ENCODE measurements at regions not wholly inside any gene's neighbourhood (a gene's known extent, or its start where the extent isn't known, plus 50 kb on each side); places are given as distances from the start of the nearest gene placed in this dataset.
A peak's percentile ranks its signal among the peaks of the same experiment; 100 is the strongest.

DNA sequence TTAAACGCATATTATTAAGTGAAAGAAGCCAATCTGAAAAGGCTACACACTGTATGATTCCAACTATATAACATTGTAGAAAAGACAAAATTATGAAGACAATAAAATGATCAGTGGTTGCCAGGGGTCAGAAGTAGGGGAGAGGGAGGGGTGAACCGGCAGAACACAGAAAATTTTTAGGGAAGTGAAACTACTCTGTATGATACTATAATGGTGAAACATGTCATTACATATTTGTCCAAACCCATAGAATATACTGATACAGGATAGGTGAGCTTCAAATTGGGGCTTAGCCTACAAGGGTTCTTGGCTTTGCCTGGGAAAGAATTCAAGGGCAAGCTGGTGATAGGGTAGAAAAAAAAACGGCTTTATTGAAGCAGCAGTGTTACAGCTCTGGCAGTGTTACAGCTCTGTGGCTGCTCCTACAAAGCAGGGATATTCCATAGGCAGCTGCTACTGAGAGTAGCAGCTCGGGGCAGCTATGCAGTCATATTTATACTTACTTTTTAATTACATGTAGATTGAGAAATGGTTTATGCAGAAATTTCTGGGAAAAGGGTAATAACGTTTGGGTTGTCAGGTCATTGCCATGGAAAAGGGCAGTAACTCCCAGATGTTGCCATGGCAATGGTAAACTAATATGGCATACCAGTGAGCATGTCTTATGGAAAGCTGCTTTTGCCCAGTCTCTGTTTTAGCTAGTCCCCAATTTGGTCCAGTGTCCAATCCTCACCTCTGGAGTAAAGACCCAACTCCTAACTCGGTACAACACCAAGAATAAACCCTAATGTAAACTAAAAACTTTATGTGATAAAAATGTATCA lies 125.1 kb upstream of the SLC25A36 start:
- DNase-seq (ENCODE audit: low spot score), result no peak

DNA sequence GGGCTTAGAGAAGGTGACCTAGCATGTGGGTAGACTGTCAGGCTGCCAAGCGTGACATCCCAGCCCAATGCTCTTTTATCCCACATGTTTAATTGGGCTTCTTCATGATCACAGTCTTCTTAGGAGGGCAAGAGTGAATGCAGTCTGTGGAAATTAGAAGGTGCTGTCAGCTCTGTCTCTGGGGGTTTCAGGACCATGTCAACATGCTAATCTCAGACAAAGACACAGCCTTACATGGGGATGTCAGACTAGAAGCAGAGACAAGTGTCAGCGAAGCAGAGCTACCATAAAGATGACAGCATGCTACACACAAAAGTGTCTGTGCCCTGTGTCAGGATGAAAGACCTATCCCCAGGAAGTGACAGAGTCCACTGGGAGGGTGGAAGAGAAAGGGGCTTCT lies 120.1 kb upstream of the SLC25A36 start:
- no peak for DNase-seq (ENCODE audit: low spot score)

DNA sequence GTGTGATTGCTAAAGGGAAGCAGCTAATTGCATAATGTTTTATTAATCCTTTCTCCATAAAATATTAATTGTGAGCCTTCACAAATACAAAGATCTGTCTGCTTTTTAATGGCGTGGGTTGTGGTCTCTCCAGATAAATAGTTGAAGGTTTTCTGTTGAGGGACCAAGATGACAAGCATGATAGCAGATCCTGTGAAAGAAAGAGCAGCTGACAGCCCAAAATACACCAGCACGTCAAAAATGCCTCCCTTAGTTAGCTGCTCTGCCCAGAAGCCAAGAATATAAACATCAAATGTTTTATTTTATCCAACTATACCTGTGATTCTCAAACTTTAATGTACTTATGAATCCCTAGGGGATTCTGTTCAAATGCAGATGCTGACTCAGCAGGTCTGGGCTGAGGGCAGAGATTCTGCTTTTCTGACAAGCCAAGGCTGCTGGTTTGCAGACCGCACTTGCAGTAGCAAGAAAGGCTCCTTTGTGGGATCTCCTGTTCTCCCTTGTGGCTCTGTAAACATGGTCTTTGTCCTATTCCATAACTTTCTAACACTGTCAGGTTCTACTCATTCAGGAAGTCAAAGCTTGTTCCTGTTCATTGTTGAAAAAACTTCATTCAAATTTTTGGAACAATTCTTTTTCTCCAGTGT lies 119.1 kb upstream of the SLC25A36 start:
- DNase-seq (ENCODE audit: low spot score), result no peak

DNA sequence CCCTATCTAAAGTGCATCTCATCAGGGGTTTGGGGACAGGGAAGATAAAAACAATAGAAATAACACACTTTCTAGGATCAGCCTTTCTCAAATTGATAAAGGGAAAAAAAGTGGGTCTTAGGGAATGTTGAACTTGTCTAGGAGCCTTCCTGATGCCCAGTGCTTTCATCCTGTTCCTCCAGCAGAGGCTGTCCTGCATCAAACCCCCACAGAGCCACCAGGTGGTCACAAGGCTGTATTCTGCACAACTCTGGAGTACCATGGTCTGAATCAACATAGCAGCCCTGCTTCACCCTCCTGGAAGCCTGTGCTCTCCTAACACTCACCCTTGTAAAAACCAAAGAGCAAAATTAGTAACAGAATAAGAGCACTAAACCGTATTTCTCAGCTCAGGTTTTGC lies 118.5 kb upstream of the SLC25A36 start:
- DNase-seq (ENCODE audit: low spot score), result no peak

DNA sequence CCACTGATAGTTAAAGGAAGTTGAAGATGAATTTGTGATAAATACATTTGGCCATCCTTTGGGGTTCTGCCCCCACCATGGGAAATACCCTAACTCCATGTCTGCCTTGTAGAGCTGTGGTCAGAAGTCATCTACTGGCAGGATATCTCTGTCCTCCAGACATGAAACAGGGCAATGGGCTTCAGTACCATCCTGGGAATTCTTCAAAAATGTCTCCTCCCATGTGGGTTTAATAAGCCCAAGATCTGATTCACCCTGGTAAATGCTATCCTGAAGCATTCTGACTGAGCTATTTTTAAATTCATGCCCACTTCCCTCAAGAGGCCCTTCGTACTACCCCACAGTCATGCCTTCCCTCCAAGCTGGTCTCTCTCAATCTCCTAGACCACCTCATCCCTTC lies 113.7 kb upstream of the SLC25A36 start:
- DNase-seq (ENCODE audit: low spot score), result no peak

DNA sequence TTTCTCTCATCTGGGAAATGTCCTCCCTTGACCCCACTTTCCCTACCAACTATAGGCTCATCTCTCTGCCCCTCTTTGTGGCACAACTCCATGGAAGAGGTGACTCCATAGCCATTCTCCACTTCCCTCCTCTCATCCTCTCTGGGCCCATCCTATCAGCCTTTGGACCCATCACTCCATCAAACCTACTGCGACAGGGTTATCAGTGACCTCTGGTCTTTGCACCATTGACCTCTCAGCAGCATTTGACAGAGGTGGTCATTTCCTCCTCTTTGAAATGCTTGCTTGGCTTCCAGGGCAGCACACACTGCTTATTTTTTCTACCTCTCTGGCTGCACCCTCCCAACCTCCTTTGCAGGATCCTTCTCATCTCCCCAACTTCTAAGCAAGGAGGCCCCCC lies 113.1 kb upstream of the SLC25A36 start:
- no peak for DNase-seq (ENCODE audit: low spot score)

DNA sequence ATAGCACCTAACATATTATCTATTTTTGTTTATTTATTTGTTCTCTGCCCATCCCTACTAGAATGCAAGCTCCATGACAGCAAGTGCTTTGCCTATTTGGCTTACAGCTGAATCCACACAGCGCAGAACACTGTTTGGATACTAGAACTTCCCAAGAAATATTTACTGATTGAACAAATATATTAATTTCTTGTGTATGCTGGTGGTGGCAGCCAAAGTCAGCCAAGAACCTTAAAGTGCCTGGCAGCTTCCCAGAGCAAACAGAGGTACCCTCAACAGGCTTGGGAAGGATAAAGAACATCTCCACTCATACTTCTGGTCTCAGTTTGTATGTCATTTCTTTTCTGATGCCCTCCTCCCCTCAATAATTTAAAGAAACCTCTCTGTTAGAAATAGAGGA lies 111.8 kb upstream of the SLC25A36 start:
- no peak for DNase-seq (ENCODE audit: low spot score)

DNA sequence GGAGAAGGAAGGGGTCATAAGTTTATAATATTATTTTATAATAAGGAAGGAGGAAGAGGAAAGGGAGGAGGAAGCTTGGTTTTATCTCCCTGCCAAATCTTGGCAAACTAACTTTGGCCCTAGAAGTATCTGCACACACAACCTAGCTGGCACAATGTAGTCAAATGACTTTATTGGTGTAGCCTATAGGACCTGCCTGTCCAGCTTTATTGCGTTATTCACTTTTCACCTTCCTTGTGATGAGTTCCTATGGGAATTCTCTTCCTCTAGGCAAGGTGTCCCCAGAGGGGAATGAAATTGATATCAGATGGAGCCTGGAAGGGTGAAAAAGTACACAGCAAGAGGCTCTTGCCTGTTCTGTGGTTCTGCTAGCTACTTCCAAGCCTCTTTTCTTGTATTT lies 111.2 kb upstream of the SLC25A36 start:
- no peak for DNase-seq (ENCODE audit: low spot score)

DNA sequence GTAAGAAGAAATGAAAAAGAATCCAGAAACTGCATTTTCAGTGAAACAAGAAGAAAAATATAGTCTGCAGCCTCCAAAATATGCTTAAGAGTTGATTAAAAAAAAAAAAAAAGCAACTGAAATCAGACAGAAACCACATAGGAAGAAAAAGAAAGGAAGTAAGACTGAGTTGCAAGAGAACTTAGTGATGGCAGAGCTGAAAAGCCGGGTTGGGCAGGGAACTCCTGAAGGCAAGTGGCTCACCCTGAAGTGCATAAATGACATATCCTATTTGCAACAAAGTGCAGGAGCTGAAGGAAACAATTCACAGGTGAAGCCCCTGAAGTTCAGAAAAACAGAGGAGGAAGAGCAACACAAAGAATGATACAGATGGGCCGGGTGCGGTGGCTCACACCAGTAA lies 108.8 kb upstream of the SLC25A36 start:
- no peak for DNase-seq (ENCODE audit: low spot score)

DNA sequence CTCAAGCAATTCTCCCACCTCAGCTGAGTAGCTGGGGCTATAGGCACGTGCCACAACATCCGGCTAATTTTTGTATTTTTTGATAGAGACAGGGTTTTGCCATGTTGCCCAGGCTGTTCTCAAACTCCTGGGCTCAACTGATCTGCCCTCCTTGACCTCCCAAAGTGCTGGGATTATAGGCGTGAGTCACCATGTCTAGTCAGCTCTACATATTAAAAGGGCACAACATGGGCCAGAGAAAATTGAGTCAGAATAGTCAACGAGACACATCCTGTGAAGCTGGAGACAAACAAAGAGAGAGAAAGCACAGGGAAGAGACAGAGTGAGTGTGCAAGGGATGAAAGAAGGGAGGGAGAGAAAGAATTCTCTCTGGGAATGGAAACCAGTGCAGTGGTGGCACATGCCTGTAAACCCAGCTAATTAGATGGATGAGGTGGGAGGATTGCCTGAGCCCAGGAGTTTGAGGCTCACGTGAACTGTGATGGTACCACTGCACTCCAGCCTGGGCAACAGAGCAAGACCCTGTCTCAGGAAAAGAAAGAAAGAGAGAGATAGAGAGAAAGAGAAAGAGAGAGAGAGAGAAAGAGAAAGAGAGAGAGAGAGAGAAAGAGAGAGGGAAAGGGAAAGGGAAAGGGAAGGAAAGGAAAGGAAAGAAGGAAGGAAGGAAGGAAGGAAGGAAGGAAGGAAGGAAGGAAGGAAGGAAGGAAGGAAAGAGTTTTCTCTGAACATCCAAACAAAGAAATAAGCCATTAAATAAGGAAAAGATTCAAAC lies 107.2 kb upstream of the SLC25A36 start:
- DNase-seq (ENCODE audit: low spot score), result no peak

DNA sequence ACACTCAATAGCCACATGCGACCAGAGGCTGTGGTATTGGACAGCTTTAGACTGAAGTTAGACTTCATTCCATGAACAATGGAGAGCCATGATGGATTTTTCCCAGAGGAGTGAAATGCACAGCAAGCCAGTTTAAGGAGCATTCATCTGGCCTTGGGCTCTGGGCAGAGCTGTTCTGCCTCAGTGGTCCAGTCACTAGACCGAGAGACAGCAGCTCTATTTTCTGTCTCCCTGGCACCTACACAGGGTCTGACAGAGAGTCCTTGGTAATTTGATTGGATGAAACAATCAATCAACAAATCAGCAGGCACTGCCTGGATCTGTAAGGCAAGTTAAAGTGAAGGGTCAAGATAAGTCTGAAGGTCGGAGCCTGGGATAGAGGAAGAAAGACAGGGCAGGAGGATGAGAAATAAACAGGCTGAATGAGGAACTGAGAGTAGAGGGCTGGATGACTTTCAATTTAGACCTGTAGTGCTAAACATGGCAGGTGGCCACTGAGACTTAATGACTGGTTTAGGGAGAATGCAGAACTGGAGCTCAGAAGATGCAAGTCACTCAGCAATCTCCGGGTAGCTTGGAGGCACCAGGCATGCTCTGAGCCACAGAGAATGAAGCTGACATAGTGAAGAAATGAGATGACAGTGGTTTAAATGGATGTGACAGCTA lies 98.5 kb upstream of the SLC25A36 start:
- DNase-seq (ENCODE audit: low spot score), result no peak

DNA sequence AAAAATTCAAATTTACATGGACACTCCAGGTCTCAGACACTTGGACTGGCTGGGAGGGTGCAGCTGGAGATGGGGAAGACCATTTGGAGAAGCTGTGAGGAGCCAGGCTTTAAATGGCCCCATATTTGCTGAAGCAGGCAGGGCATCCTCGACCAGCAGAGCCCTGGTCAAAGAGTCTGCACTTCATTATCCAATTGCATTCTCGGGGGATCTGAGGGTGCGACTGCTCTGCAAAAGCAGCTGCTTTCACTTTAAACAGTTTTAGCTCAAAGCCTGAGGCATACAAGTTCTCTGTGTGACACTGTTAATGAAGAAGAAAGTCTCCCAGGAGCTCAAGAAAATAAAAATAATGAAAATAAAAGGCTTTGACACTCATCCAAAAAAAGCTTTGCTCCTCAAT lies 98.0 kb upstream of the SLC25A36 start:
- no peak for DNase-seq (ENCODE audit: low spot score)

DNA sequence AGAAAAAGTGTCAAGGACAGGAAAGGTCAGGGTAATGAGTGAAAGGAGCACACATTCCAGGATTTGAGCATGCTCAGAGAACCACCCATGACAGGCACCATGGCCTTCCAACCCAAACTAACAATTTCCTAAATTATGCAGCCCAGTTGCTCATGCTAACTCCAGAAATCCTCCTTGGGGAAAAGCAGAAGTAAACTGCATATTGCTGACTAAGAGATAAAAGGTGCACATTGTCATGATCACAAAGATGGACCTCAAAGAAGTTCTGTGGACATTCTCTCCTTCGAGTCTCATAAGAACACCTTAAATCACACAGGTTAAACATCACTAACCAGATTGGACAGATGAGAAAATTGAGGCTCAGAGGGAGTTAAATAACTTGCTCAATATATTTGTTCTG lies 97.6 kb upstream of the SLC25A36 start:
- DNase-seq (ENCODE audit: low spot score), result no peak

DNA sequence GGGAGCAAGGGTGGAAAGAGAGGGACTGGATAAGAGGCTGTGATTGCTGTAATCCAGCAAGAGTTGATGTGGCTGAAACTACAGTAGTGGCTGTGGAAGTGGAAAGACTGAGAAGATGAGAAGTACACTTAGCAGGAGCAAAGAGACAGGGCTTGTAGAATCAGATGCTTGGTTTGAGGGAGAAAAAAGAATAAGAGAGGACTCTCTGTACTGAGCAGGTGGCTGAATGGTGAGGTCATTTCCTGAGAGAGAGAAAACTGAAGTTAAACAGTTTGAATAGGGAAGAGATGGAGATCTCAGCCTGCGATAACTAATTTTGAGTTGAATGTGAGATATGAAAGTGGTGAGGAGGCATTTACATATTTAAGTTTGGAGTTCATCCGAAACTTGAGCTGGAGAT lies 95.8 kb upstream of the SLC25A36 start:
- DNase-seq (ENCODE audit: low spot score), result no peak

DNA sequence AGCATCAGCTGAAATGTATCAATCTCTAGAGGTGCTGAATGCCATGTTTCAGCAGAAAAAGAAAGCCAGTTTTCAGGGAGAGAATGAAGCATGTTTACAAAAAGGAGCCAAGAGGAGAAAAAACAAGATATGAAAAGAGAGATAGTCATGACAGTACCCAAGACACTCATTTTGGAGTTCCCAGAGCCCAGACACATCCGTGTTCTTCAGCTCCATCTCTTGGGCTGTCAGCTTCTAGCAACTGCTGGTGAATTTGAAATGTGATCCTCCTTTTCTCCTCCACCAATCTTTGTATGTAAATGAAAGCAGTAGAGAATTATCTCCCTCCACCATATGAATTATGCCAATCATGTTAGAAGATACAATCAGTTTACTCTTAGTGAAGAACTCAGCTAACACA lies 93.0 kb upstream of the SLC25A36 start:
- DNase-seq (ENCODE audit: low spot score), result no peak

DNA sequence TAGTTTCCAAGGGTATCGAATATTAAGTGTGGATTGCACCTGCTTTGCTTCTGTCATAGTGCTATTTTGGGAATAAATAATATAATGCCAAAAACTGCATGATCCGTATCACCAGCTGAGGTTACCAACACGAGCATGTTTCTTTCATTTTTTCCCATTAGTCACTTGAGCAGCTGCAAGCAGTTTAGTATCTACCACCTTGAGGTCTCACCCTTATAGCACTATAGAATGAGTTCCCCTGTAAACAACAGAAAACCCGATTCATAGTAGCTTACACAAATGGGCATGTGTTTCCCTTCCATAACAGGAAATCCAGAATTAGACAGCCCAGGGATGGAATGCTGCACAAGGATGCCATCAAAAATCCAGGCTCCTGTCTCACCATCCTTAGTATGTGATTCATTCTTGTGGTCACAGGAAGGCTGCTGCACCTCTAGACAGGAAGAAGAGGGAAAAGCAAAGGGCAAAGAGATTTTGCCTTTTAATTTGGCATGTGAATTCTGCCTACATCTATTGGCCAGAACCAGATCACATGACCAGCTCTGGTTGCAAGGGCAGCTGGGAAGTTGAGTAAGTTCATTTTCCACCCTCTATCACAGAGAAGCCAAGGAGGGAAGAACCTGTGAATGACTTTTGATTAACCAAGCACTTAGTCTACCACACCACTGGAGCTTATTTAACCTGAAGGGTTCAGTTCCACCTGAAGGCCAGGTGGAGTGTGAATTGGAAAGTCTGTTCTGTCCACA lies 91.3 kb upstream of the SLC25A36 start:
- no peak for DNase-seq (ENCODE audit: low spot score)

DNA sequence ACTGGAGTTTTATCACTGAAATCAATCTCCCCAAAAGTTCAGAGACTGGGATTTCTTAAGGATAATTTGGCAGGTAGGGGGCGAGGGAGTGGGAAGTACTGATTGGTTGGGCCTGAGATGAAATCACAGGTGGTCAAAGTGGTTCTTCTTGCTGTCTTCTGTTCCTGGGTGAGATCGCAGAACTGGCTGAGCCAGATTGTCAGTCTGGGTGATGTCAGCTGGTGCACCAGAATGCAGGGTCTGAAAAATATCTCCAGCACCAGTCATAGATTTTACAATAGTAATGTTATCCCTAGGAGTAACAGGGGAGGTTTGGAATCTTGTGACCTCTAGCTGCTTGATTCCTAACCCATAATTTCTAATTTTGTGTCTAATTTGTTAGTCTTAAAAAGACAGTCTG lies 86.7 kb upstream of the SLC25A36 start:
- DNase-seq (ENCODE audit: low spot score), result no peak

DNA sequence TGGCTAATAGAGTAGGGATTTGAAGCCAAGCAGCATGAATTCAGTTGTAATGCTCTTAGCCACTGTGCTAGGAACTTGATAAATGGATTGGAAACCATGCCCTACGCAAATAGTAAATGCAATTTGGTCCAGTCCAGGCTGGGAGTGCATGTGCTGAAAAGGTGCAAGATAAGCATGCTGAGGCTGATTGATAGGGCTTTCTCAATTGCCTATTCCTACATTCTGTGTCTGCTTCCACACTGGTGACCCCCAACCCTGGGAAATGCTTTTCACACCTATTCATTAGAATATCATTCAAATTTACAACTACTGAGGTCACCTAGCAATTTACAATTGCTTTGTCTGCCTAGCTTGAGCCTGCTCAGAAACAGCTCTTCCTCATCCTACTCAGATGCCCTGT lies 84.7 kb upstream of the SLC25A36 start:
- DNase-seq (ENCODE audit: low spot score), result no peak

DNA sequence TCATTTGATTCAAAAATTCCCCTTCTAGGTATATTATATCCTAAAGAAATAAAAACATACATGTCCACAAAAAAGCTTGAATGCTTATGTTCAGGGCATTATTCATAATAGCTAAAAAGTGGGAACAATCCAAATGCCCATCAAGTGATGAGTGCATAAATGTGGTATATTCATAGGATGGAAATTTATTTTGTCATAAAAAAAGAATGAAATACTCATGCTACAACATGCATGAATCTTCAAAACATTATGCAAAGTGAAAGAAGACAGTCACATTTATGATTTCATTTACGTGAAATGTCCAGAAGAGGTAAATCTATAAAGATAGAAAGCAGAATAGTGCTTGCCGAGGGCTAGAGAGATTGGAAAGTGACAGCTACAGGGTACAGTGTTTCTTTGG lies 83.6 kb upstream of the SLC25A36 start:
- DNase-seq (ENCODE audit: low spot score), result no peak

DNA sequence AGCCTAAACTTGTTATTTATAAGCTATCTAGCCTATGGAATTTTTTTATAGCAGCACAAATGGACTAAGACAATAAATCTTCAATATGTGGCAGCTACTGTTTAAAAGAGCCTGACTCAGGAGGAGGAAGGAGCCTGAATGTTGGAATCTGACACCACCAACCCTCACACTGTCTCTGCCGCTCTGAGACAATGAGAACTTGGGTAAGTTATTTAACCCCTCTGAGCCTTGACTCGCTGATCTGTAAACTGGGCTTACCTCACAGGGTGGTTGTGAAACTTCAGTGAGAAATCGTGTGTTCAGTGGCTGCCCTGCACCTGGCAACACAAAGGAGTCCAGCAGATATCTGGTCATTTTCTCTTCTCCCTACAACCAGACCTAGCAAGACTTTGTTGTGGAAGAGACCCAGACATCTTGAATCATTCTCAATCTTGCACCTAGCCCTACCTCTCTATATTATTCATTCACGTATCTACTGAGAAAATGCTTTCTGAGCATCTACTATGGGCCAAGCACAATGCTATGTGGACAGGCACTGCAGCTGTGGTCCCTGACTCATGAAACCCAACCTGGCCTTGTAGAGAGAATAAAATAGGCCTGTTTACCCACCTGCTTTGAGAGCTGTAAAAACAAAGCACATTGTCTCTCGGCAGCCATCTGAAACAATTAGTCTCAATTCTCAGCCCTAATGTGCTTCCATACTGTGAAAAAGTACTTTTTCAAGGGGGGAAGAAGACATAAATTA lies 81.9 kb upstream of the SLC25A36 start:
- no peak for DNase-seq (ENCODE audit: low spot score)

DNA sequence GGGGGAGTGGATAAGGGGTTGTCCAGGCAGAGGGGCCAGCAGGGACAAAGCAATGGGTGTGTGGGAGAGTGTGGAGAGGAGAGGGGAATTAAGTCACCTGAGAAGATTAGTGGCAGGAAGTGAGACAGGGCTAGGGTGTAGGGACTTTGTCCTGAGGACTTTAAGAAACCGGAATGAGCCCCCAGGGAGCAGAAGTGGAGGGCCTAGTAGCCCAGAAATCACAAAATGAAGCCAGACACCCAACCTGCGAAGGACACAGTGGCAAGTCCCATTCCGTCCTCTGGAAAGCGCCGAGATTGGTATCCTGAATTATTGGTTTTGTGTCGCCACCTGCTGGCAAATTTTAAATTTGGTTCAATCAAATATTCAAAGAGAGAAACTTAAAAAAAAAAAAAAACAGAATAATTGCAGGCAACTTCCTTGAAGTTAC lies 78.0 kb upstream of the SLC25A36 start:
- peak; percentile 72 for DNase-seq (ENCODE audit: low spot score)

Data from D341Med (cell line).